ENCODE measurements at regions not wholly inside any gene's neighbourhood (a gene's known extent, or its start where the extent isn't known, plus 50 kb on each side); places are given as distances from the start of the nearest gene placed in this dataset.

DNA sequence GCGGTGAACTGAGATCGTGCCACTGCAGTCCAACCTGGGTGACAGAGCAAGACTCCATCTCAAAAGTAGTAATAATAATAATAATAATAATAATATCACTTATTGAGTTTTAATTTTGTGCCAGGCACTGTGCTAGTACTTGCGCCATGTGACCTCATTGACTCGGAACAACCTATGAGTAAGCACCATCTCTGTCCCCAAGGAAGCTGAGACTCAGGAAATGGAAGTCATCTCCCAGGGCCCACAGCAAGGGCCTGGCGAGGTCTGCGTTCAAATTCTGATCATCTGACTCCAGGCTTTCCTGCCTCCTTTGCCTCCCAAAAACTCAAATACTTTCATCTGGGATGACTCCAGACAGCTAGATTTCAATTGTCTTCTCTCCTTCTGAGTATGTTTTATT is 162.9 kb downstream of the SEC14L1 start:
- TF ChIP-seq, protein P1, sequence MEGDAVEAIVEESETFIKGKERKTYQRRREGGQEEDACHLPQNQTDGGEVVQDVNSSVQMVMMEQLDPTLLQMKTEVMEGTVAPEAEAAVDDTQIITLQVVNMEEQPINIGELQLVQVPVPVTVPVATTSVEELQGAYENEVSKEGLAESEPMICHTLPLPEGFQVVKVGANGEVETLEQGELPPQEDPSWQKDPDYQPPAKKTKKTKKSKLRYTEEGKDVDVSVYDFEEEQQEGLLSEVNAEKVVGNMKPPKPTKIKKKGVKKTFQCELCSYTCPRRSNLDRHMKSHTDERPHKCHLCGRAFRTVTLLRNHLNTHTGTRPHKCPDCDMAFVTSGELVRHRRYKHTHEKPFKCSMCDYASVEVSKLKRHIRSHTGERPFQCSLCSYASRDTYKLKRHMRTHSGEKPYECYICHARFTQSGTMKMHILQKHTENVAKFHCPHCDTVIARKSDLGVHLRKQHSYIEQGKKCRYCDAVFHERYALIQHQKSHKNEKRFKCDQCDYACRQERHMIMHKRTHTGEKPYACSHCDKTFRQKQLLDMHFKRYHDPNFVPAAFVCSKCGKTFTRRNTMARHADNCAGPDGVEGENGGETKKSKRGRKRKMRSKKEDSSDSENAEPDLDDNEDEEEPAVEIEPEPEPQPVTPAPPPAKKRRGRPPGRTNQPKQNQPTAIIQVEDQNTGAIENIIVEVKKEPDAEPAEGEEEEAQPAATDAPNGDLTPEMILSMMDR (IDR thresholded peaks at IDR 0.05), result no peak
- TF ChIP-seq, protein P2, sequence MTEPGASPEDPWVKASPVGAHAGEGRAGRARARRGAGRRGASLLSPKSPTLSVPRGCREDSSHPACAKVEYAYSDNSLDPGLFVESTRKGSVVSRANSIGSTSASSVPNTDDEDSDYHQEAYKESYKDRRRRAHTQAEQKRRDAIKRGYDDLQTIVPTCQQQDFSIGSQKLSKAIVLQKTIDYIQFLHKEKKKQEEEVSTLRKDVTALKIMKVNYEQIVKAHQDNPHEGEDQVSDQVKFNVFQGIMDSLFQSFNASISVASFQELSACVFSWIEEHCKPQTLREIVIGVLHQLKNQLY (CRISPR knock-in tag; IDR thresholded peaks at IDR 0.05), result no peak
- TF ChIP-seq, protein P3, sequence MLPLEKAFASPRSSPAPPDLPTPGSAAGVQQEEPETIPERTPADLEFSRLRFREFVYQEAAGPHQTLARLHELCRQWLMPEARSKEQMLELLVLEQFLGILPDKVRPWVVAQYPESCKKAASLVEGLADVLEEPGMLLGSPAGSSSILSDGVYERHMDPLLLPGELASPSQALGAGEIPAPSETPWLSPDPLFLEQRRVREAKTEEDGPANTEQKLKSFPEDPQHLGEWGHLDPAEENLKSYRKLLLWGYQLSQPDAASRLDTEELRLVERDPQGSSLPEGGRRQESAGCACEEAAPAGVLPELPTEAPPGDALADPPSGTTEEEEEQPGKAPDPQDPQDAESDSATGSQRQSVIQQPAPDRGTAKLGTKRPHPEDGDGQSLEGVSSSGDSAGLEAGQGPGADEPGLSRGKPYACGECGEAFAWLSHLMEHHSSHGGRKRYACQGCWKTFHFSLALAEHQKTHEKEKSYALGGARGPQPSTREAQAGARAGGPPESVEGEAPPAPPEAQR (CRISPR knock-in tag; IDR thresholded peaks at IDR 0.05), result no peak
- TF ChIP-seq FOXP1 (CRISPR knock-in tag; IDR thresholded peaks at IDR 0.05; ENCODE audit: borderline replicate concordance) (no peak), NFATC4 (CRISPR knock-in tag; IDR thresholded peaks at IDR 0.05) (no peak), ETV6 (CRISPR knock-in tag; IDR thresholded peaks at IDR 0.05) (no peak), ZNF263 (CRISPR knock-in tag; IDR thresholded peaks at IDR 0.05; ENCODE audit: low read depth) (no peak), ELF4 (CRISPR knock-in tag; IDR thresholded peaks at IDR 0.05; ENCODE audit: low read depth) (no peak)
- TF ChIP-seq, protein P4, sequence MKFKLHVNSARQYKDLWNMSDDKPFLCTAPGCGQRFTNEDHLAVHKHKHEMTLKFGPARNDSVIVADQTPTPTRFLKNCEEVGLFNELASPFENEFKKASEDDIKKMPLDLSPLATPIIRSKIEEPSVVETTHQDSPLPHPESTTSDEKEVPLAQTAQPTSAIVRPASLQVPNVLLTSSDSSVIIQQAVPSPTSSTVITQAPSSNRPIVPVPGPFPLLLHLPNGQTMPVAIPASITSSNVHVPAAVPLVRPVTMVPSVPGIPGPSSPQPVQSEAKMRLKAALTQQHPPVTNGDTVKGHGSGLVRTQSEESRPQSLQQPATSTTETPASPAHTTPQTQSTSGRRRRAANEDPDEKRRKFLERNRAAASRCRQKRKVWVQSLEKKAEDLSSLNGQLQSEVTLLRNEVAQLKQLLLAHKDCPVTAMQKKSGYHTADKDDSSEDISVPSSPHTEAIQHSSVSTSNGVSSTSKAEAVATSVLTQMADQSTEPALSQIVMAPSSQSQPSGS (CRISPR knock-in tag; IDR thresholded peaks at IDR 0.05; ENCODE audit: borderline replicate concordance, low read depth), result no peak

All from WTC11 (cell line).